GM19328 (cell line): ENCODE measurements at regions not wholly inside any gene's neighbourhood (a gene's known extent, or its start where the extent isn't known, plus 50 kb on each side); places are given as distances from the start of the nearest gene placed in this dataset.
"Not testable (repeated sequence)": the region's sequence is repeated elsewhere in the genome, so short reads cannot be mapped to it uniquely, and the experiment has no call there.

Source experiments
- ATAC-seq: cut with Tn5 transposase; IDR thresholded peaks from one replicate; pipeline ENCODE4 v1.9.1; 2021; ENCODE audit warnings: mild to moderate bottlenecking, moderate library complexity; ENCODE audit not compliant: unreplicated experiment

GRCh38 chrX:136975684-136976470 lies 57.9 kb downstream of the GPR101 start:
- ATAC-seq, result no peak

GRCh38 chrX:136967966-136968365 lies 65.8 kb downstream of the GPR101 start:
- no peak for ATAC-seq

- no peak for ATAC-seq
Measured at GRCh38 chrX:136963973-136964372, 69.8 kb downstream of the GPR101 start.

- ATAC-seq, result no peak
Measured at GRCh38 chrX:136961594-136962135, 72.1 kb downstream of the GPR101 start.

GRCh38 chrX:136954930-136955329 lies 74.4 kb upstream of the RBMX start:
- ATAC-seq, result no peak

GRCh38 chrX:136953867-136954787 lies 73.6 kb upstream of the RBMX start:
- ATAC-seq, result peak; percentile 92

GRCh38 chrX:136950211-136950610 lies 69.7 kb upstream of the RBMX start:
- ATAC-seq, result no peak

- no peak for ATAC-seq
Measured at GRCh38 chrX:136941396-136942337, 61.1 kb upstream of the RBMX start.

- ATAC-seq, result no peak
Measured at GRCh38 chrX:136936183-136936549, 55.6 kb upstream of the RBMX start.

GRCh38 chrX:136935533-136936182 lies 55.1 kb upstream of the RBMX start:
- ATAC-seq, result not testable (repeated sequence)

- ATAC-seq, result not testable (repeated sequence)
Measured at GRCh38 chrX:136934652-136935051, 54.1 kb upstream of the RBMX start.

GRCh38 chrX:136933611-136934145 lies 53.2 kb upstream of the RBMX start:
- no peak for ATAC-seq

- no peak for ATAC-seq
Measured at GRCh38 chrX:136931661-136932060, 51.1 kb upstream of the RBMX start.
